Bronchial epithelial cell (primary cell): ENCODE measurements at regions not wholly inside any gene's neighbourhood (a gene's known extent, or its start where the extent isn't known, plus 50 kb on each side); places are given as distances from the start of the nearest gene placed in this dataset.

Source experiments
- DNase-seq: peaks from one replicate; pipeline ENCODE4 v3.0.0-alpha.2; 2010; ENCODE audit warnings: low read depth
- FAIRE-seq: peaks from 2 replicates; lab custom pipeline; 2011; peaks lifted over from hg19 to GRCh38; lab: Jason Lieb, UNC
- H3K27me3 ChIP-seq: 2 replicates; pipeline ENCODE4 v1.5.1; 2011; ENCODE audit warnings: low read length; ENCODE audit not compliant: control insufficient read depth, insufficient read depth
- H3K36me3 ChIP-seq: 2 replicates; pipeline ENCODE4 v1.5.1; 2011; ENCODE audit warnings: low read length; ENCODE audit not compliant: control insufficient read depth, insufficient read depth
- H3K4me3 ChIP-seq: 2 replicates; pipeline ENCODE4 v1.5.1; 2011; ENCODE audit warnings: mild to moderate bottlenecking, low read depth, low read length, control low read depth
- TF ChIP-seq, protein P1 (sequence below): IDR thresholded peaks from 2 replicates; pipeline ENCODE4 v1.5.1; 2011; ENCODE audit warnings: mild to moderate bottlenecking, moderate library complexity, low read length, control low read depth, inconsistent platforms; ENCODE audit not compliant: insufficient read depth, severe bottlenecking

- Histone ChIP-seq H3K27me3 (no peaks in the 10 kb centered on the region), H3K4me3 (no peak overlapping the region), H3K36me3 (no peaks in the 10 kb centered on the region)
- peak; percentile 35 for DNase-seq
- no peak for FAIRE-seq
- TF ChIP-seq, protein P1, sequence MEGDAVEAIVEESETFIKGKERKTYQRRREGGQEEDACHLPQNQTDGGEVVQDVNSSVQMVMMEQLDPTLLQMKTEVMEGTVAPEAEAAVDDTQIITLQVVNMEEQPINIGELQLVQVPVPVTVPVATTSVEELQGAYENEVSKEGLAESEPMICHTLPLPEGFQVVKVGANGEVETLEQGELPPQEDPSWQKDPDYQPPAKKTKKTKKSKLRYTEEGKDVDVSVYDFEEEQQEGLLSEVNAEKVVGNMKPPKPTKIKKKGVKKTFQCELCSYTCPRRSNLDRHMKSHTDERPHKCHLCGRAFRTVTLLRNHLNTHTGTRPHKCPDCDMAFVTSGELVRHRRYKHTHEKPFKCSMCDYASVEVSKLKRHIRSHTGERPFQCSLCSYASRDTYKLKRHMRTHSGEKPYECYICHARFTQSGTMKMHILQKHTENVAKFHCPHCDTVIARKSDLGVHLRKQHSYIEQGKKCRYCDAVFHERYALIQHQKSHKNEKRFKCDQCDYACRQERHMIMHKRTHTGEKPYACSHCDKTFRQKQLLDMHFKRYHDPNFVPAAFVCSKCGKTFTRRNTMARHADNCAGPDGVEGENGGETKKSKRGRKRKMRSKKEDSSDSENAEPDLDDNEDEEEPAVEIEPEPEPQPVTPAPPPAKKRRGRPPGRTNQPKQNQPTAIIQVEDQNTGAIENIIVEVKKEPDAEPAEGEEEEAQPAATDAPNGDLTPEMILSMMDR, result no peak
Observed at GRCh38 chr7:53110425-53110824, 75.0 kb downstream of the POM121L12 start.

DNA sequence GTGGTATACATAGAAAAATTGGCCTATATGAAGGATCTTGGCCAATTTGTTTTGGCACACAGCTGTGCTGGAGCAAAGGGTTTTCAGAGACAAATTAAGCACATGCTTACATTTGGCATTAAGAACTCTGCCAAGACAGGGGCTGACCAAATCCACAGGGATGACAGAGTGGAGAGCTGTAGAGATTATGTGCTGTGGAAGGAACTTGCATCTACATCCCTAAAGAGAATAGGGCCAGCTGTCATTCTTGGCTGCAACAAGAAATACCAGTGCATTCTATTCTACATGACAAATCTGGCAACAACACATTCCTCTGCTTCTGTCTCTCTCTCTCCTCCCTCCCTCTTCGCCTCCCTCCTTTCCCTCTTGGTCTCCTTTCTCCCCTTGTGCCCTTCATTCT, 75.6 kb downstream of the POM121L12 start:
- no peak for FAIRE-seq
- TF ChIP-seq, protein P1, result no peak

GRCh38 chr7:53113424-53113823, 78.0 kb downstream of the POM121L12 start:
- Histone ChIP-seq H3K27me3 (no peaks in the 10 kb centered on the region), H3K4me3 (no peak overlapping the region), H3K36me3 (no peaks in the 10 kb centered on the region)
- TF ChIP-seq, protein P1, result no peak
- FAIRE-seq, result no peak
- no peak for DNase-seq

More for the DNA sequence above, 75.6 kb downstream of the POM121L12 start:
- Histone ChIP-seq H3K4me3 (no peak overlapping the region), H3K36me3 (no peaks in the 10 kb centered on the region), H3K27me3 (no peaks in the 10 kb centered on the region)
- no peak for DNase-seq

DNA sequence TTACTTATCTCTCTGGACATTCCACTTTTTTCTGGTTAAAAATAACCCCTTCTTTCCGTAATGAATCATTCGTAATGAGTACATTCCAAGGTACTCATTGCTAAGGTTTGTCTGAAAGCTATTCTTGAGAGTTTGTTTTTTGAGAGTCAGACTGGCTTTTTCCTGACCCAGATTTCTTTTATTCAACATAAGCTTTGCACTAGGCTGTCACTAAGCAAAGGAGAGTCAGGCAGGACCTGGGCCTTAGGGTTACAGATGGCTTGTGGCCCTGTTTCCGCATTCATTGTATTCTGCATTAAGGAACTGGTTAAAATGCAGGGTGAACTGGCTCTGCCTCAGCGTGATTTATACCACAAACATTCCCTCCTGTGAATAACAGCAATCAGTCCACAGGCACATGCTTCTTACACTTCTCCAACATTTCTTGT, 84.1 kb downstream of the POM121L12 start:
- TF ChIP-seq, protein P1, result no peak
- peak; percentile 19 for DNase-seq
- FAIRE-seq, result no peak
- Histone ChIP-seq H3K36me3 (no peaks in the 10 kb centered on the region), H3K4me3 (no peak overlapping the region), H3K27me3 (no peaks in the 10 kb centered on the region)

GRCh38 chr7:53121374-53121773, 85.9 kb downstream of the POM121L12 start:
- Histone ChIP-seq H3K36me3 (no peaks in the 10 kb centered on the region), H3K27me3 (no peaks in the 10 kb centered on the region), H3K4me3 (no peak overlapping the region)
- FAIRE-seq, result no peak
- DNase-seq, result no peak
- TF ChIP-seq, protein P1, result no peak

- TF ChIP-seq, protein P1, result no peak
- H3K27me3 ChIP-seq, result no peaks in the 10 kb centered on the region
- H3K36me3 ChIP-seq, result no peaks in the 10 kb centered on the region
- FAIRE-seq (no peak), DNase-seq (no peak)
- H3K4me3 ChIP-seq, result no peak overlapping the region
Observed at GRCh38 chr7:53131697-53132096, 96.3 kb downstream of the POM121L12 start.
